Colonic mucosa (tissue), 4 donors: ENCODE measurements at regions not wholly inside any gene's neighbourhood (a gene's known extent, or its start where the extent isn't known, plus 50 kb on each side); places are given as distances from the start of the nearest gene placed in this dataset.

Source experiments
- DNase-seq: peaks from one replicate; pipeline ENCODE4 v3.0.0-alpha.2; 2020
- H3K27ac ChIP-seq: fragments of 200-600 bp; one replicate; pipeline ENCODE4 v1.8.0; 2021
- H3K27me3 ChIP-seq: fragments of 200-600 bp; one replicate; pipeline ENCODE4 v1.8.0; 2021
- H3K36me3 ChIP-seq: fragments of 200-600 bp; one replicate; pipeline ENCODE4 v1.8.0; 2021
- H3K4me1 ChIP-seq: fragments of 200-600 bp; one replicate; pipeline ENCODE4 v1.8.0; 2021; ENCODE audit warnings: mild to moderate bottlenecking
- H3K4me3 ChIP-seq: fragments of 200-600 bp; one replicate; pipeline ENCODE4 v1.8.0; 2021
- H3K9ac ChIP-seq, 2 donors: one replicate each; pipeline ENCODE4 v1.7.0; 2013; ENCODE audit warnings: control low read depth in 2 of 2, low read depth in 2 of 2, low read length in 2 of 2
- H3K9me3 ChIP-seq: fragments of 200-600 bp; one replicate; pipeline ENCODE4 v1.8.0; 2021
- intact Hi-C: fragments of 100-400 bp; cut with DNase I; formaldehyde crosslinking; loops from one replicate; pipeline ENCODE4 v1.14.1; 2022
- TF ChIP-seq, protein P1 (sequence below): fragments of 200-600 bp; IDR thresholded peaks from one replicate; pipeline ENCODE4 v1.8.0; 2022; ENCODE audit warnings: antibody characterized with exemption, mild to moderate bottlenecking
- donor health status: healthy.
- donor health status: DM: no; HTN: no; CAD: no.
- donor health status: DM: no; HTN: no; CAD: no.

DNA sequence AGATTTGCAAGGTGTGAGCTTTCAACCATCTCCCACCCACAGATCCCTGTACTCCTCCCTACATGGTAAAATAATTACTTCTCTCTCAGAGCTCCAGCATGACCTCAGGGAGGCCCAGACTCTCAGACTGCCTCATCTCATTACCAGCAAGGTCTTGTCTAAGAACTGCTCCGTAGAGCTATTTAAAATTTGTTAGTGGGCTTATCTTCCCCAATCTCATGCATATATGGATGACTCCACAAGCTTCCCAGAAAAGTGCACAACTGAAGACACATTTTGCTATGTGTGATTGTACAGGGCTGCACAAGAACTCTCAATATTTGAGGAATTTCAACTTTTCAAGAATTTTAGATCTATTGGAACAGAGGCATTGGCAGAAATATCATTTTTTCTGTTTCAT lies 230.3 kb downstream of the CSNK2A3 start:
- Histone ChIP-seq H3K9ac (no peak overlapping the region), H3K4me1 (no peaks in the 10 kb centered on the region), H3K4me3 (no peak overlapping the region), H3K36me3 (no peaks in the 10 kb centered on the region), H3K27me3 (no peaks in the 10 kb centered on the region), H3K9me3 (no peaks in the 10 kb centered on the region), H3K27ac (no peak overlapping the region)
- TF ChIP-seq, protein P1, sequence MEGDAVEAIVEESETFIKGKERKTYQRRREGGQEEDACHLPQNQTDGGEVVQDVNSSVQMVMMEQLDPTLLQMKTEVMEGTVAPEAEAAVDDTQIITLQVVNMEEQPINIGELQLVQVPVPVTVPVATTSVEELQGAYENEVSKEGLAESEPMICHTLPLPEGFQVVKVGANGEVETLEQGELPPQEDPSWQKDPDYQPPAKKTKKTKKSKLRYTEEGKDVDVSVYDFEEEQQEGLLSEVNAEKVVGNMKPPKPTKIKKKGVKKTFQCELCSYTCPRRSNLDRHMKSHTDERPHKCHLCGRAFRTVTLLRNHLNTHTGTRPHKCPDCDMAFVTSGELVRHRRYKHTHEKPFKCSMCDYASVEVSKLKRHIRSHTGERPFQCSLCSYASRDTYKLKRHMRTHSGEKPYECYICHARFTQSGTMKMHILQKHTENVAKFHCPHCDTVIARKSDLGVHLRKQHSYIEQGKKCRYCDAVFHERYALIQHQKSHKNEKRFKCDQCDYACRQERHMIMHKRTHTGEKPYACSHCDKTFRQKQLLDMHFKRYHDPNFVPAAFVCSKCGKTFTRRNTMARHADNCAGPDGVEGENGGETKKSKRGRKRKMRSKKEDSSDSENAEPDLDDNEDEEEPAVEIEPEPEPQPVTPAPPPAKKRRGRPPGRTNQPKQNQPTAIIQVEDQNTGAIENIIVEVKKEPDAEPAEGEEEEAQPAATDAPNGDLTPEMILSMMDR: no peak
- DNase-seq: no peak
- intact Hi-C loops: no loop called here

DNA sequence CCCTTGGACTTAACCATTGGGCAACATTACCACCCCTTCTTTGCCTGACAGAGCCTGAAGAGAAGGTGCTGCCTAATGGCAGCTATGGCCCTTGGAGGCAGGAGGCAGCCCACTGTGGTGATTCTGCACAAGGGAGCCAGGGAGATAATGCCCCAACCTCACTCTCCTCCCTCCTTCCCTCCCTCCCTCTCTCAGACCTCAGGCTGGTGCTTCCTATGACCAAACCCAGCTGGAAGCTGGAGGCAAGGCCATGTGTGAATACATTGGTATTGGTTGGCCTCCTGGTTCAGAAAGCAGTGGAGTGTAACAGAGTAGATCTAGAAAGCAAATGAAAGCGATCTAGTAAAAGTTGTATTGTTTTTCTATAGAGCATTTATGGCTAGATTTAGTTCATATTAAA lies 233.1 kb downstream of the CSNK2A3 start:
- no peak for DNase-seq
- intact Hi-C loops: no loop called here
- TF ChIP-seq, protein P1: no peak

DNA sequence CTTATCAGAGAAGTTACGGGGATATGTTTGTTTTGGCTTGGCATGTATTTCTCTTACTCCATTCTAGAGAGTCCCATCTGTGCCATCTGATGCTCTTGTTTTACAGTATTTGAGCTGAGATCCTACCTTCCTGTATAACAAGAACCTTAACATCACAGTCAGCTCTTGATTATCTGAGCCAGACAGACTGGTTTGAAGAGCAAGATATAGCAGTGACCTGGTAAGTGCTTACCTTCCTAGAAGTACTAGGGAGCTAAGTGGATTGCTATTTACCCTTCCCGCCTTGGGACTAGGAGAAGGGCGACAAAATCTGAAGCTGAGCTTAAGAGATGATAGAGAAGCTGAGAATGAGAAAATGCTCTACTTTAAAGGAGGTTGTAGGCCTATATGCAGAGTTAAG lies 235.3 kb downstream of the CSNK2A3 start:
- Histone ChIP-seq H3K27me3 (no peaks in the 10 kb centered on the region), H3K27ac (no peak overlapping the region), H3K9me3 (no peaks in the 10 kb centered on the region), H3K9ac (no peak overlapping the region), H3K36me3 (no peaks in the 10 kb centered on the region), H3K4me1 (no peaks in the 10 kb centered on the region), H3K4me3 (no peak overlapping the region)
- DNase-seq: no peak
- TF ChIP-seq, protein P1: no peak
- intact Hi-C loops: no loop called here

More for the DNA sequence above, 233.1 kb downstream of the CSNK2A3 start:
- Histone ChIP-seq H3K27ac (no peak overlapping the region), H3K27me3 (no peaks in the 10 kb centered on the region), H3K4me1 (no peaks in the 10 kb centered on the region), H3K9me3 (no peaks in the 10 kb centered on the region), H3K36me3 (no peaks in the 10 kb centered on the region), H3K9ac (no peak overlapping the region), H3K4me3 (no peak overlapping the region)

DNA sequence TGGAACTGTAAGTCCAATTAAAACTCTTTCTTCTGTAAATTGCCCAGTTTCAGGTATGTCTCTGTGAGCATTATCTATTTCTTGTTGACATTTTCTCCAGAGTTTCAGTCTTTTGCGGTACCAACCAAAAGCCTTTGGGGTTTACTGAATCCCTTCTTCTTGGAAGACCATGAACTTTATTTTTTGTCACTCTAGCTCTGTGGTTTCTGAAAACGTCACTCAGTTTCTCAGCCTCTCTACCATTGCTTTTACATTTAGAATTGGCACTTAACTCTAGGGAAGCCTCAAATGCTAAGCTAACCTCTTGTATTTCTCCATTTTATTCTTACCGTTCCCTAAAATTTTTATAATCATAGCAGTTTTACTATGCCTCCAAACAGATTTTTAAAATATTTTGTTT lies 237.6 kb downstream of the CSNK2A3 start:
- DNase-seq: no peak
- no peaks in the 10 kb centered on the region for H3K27me3 ChIP-seq
- H3K27ac ChIP-seq: no peak overlapping the region
- H3K9me3 ChIP-seq: no peaks in the 10 kb centered on the region
- no peaks in the 10 kb centered on the region for H3K36me3 ChIP-seq
- H3K4me3 ChIP-seq: no peak overlapping the region
- no peak overlapping the region for H3K9ac ChIP-seq
- no peaks in the 10 kb centered on the region for H3K4me1 ChIP-seq
- intact Hi-C loops: no loop called here
- TF ChIP-seq, protein P1: no peak

DNA sequence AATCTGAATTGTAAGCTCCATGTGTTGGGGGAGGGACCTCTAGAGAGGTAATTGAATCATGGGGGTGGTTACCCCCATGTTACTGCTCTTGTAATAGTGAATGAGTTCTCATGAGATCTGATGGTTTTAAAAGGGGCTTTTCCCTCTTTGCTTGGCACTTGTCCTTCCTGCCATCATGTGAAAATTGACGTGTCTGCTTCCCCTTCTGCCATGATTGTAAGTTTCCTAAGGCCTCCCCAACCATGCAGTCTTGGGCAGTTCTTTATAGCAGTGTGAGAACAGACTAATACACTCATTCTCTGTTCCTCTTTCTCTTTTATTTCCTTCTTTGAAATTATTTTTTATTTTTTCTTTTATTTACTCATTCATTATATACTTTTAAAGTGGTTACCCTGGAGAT lies 239.4 kb downstream of the CSNK2A3 start:
- intact Hi-C loops: no loop called here
- Histone ChIP-seq H3K36me3 (no peaks in the 10 kb centered on the region), H3K9ac (no peak overlapping the region), H3K4me3 (no peak overlapping the region), H3K4me1 (no peaks in the 10 kb centered on the region), H3K27me3 (no peaks in the 10 kb centered on the region), H3K27ac (no peak overlapping the region), H3K9me3 (no peaks in the 10 kb centered on the region)
- DNase-seq: no peak
- TF ChIP-seq, protein P1: no peak

DNA sequence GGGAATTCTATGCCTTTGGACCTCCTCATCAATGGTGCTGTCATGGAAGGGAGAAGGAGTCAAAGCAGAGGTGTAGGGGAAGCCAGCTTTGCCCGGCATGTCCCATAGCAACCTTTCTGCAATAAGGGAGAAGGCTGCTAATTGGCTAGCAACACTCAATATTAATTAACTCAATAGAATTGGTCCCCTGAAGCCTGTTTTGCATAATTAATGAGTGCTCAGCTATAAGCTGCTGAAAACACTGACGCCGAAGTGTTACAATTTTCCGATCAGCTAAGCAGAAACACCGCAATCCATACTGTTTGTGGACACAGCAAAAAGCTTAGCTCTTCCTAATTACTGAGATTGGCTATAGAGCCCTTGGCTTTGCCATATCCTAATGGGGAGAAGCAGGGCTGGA lies 245.0 kb downstream of the CSNK2A3 start:
- H3K27ac ChIP-seq: no peak overlapping the region
- H3K4me1 ChIP-seq: no peaks in the 10 kb centered on the region
- no peaks in the 10 kb centered on the region for H3K36me3 ChIP-seq
- no peak overlapping the region for H3K9ac ChIP-seq
- H3K27me3 ChIP-seq: no peaks in the 10 kb centered on the region
- no peak overlapping the region for H3K4me3 ChIP-seq
- no peak for DNase-seq
- TF ChIP-seq, protein P1: no peak
- intact Hi-C loops: no loop called here
- H3K9me3 ChIP-seq: no peaks in the 10 kb centered on the region
